ENCODE measurements at regions not wholly inside any gene's neighbourhood (a gene's known extent, or its start where the extent isn't known, plus 50 kb on each side); places are given as distances from the start of the nearest gene placed in this dataset.
"Not testable (repeated sequence)": the region's sequence is repeated elsewhere in the genome, so short reads cannot be mapped to it uniquely, and the experiment has no call there.

DNA sequence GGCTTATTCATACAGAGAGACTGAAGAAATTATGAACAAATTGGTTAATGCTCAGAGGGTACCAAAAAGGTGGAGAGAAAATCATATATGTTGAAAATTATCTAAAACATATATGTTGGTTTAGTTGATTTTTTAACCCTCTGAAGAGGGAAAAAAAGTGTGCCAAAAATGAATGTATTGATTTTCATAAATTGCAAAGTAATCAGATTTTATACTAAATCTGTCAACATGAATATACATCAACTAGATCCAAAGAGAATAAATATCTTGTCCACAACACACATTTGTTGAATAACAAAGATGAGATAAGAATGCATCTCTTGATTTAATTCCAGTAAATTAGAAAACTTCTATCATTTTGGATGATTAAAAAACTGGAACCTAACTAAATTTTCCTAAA is 125.3 kb upstream of the TACR3 start:
- TF ChIP-seq, protein P1, sequence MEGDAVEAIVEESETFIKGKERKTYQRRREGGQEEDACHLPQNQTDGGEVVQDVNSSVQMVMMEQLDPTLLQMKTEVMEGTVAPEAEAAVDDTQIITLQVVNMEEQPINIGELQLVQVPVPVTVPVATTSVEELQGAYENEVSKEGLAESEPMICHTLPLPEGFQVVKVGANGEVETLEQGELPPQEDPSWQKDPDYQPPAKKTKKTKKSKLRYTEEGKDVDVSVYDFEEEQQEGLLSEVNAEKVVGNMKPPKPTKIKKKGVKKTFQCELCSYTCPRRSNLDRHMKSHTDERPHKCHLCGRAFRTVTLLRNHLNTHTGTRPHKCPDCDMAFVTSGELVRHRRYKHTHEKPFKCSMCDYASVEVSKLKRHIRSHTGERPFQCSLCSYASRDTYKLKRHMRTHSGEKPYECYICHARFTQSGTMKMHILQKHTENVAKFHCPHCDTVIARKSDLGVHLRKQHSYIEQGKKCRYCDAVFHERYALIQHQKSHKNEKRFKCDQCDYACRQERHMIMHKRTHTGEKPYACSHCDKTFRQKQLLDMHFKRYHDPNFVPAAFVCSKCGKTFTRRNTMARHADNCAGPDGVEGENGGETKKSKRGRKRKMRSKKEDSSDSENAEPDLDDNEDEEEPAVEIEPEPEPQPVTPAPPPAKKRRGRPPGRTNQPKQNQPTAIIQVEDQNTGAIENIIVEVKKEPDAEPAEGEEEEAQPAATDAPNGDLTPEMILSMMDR (IDR thresholded peaks at IDR 0.05), result no peak
- no peaks in the 10 kb centered on the region for H3K27me3 ChIP-seq
- H3K4me3 ChIP-seq, result no peak overlapping the region
- no peak overlapping the region for H3K27ac ChIP-seq
- H3K9me3 ChIP-seq, result no peaks in the 10 kb centered on the region
- no peaks in the 10 kb centered on the region for H3K36me3 ChIP-seq
- no peak for DNase-seq
- intact Hi-C loops (cut with DNase I; ENCODE audit: low total_unique reads), result no loop called here
- H3K4me1 ChIP-seq, result no peaks in the 10 kb centered on the region

DNA sequence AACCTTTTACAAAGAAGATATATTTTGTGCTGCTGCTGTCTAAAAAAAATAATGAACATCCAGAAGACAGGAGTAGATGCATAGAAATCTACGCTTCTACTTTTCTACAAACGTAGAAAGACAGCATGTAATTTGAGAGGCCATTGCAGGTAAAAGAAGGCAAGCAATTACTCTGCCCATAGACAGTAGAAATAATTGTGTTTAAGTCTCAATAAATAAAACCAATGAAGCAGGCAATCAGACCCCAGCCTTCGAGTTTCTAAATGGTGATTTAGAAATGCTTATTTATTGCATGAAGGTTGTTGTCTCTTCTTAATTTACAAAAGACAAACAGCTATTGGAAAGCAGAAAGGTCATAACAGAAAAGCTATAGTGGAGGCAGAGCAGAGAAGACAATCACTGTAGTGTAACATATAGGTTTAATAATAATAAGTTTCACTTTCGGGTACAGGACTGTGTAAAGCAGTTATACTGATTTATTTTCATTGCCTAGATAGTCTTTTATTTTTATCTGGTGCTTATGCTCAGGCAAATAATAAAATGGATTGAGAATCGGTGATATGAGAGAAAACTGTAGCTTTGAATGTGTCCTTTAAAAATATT is 123.0 kb upstream of the TACR3 start:
- no peaks in the 10 kb centered on the region for H3K27me3 ChIP-seq
- no peak overlapping the region for H3K27ac ChIP-seq
- intact Hi-C loops (cut with DNase I; ENCODE audit: low total_unique reads), result no loop called here
- no peaks in the 10 kb centered on the region for H3K9me3 ChIP-seq
- no peaks in the 10 kb centered on the region for H3K4me1 ChIP-seq
- H3K36me3 ChIP-seq, result no peaks in the 10 kb centered on the region
- H3K4me3 ChIP-seq, result no peak overlapping the region
- TF ChIP-seq, protein P1 (IDR thresholded peaks at IDR 0.05), result no peak
- DNase-seq, result no peak

DNA sequence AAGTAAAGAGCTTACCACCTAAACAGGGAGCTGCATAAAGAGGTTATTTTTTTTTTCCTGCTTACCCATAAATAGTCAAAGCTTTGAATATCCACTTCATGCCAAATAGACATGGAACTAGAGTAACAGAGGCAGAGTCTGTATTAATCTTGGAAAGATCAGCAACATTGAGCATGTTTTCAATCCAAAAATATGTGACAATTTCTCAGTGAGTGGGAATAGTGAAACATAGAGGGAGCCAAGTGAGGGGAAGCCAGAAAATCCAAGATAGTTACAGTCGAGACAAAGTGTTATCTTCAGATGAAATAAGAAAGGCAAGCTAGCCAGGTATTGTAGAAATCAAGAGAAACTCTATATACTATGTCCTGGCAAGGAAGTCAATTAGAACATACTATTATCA is 122.3 kb upstream of the TACR3 start:
- Histone ChIP-seq H3K27me3 (no peaks in the 10 kb centered on the region), H3K4me3 (no peak overlapping the region), H3K27ac (no peak overlapping the region), H3K36me3 (no peaks in the 10 kb centered on the region), H3K4me1 (no peaks in the 10 kb centered on the region), H3K9me3 (no peaks in the 10 kb centered on the region)
- no peak for DNase-seq
- TF ChIP-seq, protein P1 (IDR thresholded peaks at IDR 0.05), result no peak
- intact Hi-C loops (cut with DNase I; ENCODE audit: low total_unique reads), result no loop called here

DNA sequence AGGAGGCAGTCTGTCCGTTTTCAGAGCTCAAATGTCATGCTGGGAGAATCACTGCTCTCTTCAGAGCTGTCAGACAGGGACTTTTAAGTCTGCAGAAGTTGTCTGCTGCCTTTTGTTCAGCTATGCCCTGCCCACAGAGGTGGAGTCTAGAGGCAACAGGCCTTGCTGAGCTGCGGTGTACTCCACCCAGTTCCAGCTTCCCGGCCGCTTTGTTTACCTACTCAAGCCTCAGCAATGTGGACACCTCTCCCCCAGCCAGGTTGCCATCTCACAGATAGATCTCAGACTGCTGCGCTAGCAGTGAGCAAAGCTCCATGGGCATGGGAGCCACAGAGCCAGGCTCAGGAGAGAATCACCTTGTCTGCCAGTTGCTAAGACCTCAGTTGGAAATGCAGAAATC is 90.5 kb upstream of the TACR3 start:
- H3K27ac ChIP-seq; intact Hi-C loops (cut with DNase I; ENCODE audit: low total_unique reads); H3K4me3 ChIP-seq; H3K36me3 ChIP-seq; H3K4me1 ChIP-seq; DNase-seq; H3K9me3 ChIP-seq; H3K27me3 ChIP-seq: not testable (repeated sequence)

DNA sequence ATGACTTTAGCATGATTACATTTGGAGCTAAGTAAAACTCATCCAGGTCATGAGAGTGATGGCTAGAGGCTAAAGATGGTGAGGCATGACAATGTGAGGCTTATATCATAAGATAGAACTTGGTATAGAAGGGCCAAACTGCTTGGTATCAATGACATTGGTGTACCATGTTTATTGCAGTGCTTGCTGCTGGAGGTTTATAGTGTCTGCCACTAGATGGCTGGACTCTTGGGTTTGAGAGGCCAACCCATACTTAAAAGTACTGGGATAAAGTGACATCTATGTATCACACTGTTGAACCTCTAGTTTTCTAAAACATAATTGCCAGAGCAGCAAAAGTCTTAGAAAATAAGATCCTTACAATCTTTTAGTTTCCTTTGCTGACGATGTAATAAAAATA is 83.0 kb upstream of the TACR3 start:
- no peaks in the 10 kb centered on the region for H3K36me3 ChIP-seq
- no peaks in the 10 kb centered on the region for H3K4me1 ChIP-seq
- no peak overlapping the region for H3K27ac ChIP-seq
- intact Hi-C loops (cut with DNase I; ENCODE audit: low total_unique reads), result no loop called here
- DNase-seq, result no peak
- H3K9me3 ChIP-seq, result no peaks in the 10 kb centered on the region
- no peaks in the 10 kb centered on the region for H3K27me3 ChIP-seq
- TF ChIP-seq, protein P1 (IDR thresholded peaks at IDR 0.05), result no peak
- no peak overlapping the region for H3K4me3 ChIP-seq

DNA sequence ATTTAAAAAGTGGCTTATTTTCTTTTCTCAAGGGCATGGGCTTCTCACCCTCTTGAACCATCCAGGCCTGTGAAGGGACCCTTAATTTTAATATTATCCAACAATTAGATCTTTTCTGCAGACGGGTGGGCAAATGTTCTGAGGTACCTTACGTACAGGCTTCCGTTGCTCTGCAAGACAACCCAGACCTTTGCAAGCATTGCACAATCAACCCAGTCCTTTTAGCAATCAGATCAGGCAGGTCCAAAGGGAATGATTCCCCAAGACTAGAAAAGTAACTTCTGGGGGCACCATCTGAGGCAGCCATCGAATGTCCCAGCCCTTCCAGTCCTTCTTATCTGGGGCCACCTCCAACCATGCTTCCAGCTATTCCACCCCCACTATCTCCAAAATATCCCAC is 67.3 kb upstream of the TACR3 start:
- H3K27ac ChIP-seq, result no peak overlapping the region
- intact Hi-C loops (cut with DNase I; ENCODE audit: low total_unique reads), result no loop called here
- TF ChIP-seq, protein P1 (IDR thresholded peaks at IDR 0.05), result no peak

More for the DNA sequence above, 67.3 kb upstream of the TACR3 start:
- Histone ChIP-seq H3K4me1 (no peaks in the 10 kb centered on the region), H3K27me3 (no peaks in the 10 kb centered on the region), H3K36me3 (no peaks in the 10 kb centered on the region), H3K9me3 (peaks cover 0 to 19% (median 18%) of the 10 kb centered on the region in 3 donors), H3K4me3 (no peak overlapping the region)
- DNase-seq, result no peak

Measured in tibial artery (tissue), 4 donors.